AG04450 (cell line): ENCODE measurements at regions not wholly inside any gene's neighbourhood (a gene's known extent, or its start where the extent isn't known, plus 50 kb on each side); places are given as distances from the start of the nearest gene placed in this dataset.

Source experiments
- CTCF ChIA-PET: fragments of 300-600, 350-600 bp; formaldehyde crosslinking; extraction: SDS; loops from one replicate; lab custom pipeline; 2022; ENCODE audit warnings: antibody characterized with exemption, inconsistent platforms; lab: Charles Lee
- POLR2A ChIA-PET: fragments of 350-600 bp; formaldehyde crosslinking; extraction: SDS; loops from one replicate; lab custom pipeline; 2021; ENCODE audit warnings: antibody characterized with exemption, inconsistent platforms; lab: Yijun Ruan, JAX
- DNase-seq: peaks from one replicate; pipeline ENCODE4 v3.0.0-alpha.2; 2011; ENCODE audit warnings: low read depth, low spot score
- H3K27ac ChIP-seq: one replicate; pipeline ENCODE4 v1.5.1; 2012; ENCODE audit warnings: low read depth, low read length, control low read depth
- H3K27me3 ChIP-seq: one replicate; pipeline ENCODE4 v1.6.0; 2012; ENCODE audit warnings: low read length; ENCODE audit not compliant: control insufficient read depth, insufficient read depth
- H3K4me3 ChIP-seq: 2 replicates; pipeline ENCODE4 v1.5.1; 2011; ENCODE audit warnings: mild to moderate bottlenecking, low read depth, low read length, control low read depth
- H3K9me3 ChIP-seq: 2 replicates; pipeline ENCODE4 v1.5.1; 2012; ENCODE audit warnings: low read length; ENCODE audit not compliant: control insufficient read depth, insufficient read depth
- CTCF ChIP-seq: IDR thresholded peaks from 2 replicates; pipeline ENCODE4 v1.5.1; 2011; ENCODE audit warnings: low read depth, low read length, control low read depth, inconsistent platforms

GRCh38 chr2:64861452-64862397 is 127.5 kb upstream of the SLC1A4 start:
- no peak for DNase-seq
- Histone ChIP-seq H3K4me3 (no peak overlapping the region), H3K27ac (no peak overlapping the region), H3K27me3 (peaks cover 9% of the 10 kb centered on the region), H3K9me3 (peaks cover 11% of the 10 kb centered on the region)
- no peak for TF ChIP-seq CTCF
- ChIA-PET CTCF (interaction anchor here (0.5 to 4.9 kb wide), 4 partner anchors 208 to 531 kb away, joined by 3 to 27 read pairs (median 8); partner anchors contain the start of gene SERTAD2), POLR2A (no interaction called here)

DNA sequence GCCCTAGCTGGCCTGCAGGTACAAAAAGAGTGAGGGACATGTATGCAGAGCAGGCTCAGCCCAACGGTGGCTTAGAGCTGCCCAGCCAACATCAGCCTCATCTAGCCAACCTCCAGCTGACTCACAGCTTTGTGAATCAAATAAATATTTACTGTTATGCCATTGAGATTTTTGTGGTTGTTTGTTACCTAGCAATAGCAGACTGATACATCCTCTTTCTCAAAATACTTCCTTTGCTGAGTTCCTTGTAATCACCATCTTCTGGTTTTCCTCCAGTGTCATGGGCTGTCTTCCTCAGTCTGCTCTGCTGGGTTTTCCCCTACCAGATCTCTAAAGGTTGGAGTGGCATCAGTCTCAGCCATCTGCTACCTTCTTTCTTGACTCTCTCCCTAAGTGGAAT is 126.6 kb upstream of the SLC1A4 start:
- H3K27ac ChIP-seq, result no peak overlapping the region

DNA sequence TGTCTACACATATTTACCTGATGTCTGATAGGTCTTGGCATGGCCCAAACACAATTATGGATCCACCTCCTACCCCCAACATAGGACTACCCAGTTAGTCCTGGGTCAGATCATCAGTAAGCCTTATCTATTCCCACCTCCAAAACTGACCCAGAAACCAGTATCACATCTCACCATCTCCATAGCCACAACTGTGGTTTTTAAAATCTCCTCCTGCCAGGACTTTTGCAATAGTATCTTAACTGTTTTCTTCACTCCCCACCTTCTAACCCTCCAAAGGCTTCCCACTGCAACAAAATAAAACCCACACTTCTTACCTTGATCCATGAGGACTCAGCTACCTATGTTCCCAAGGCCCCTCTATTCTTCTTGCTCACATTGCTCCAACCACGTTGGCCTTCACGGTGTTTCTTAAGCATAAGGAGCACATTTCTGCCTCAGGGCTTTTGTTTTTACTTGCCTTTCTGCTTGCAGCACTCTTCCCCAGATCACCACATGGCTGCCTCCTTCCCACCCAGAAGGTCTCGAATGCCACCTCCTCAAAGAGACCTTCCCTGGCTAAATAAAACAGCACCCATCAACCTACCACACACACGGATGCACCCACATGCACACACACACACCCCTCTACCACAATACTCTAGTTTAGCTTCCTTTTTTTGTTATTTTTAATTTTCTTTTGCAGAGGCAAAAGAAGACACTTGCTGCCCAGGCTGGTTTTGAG is 125.9 kb upstream of the SLC1A4 start:
- ChIA-PET CTCF (interaction anchor here (0.6 to 2.3 kb wide), 5 partner anchors 112 to 533 kb away, joined by 3 to 16 read pairs (median 4); no protein-coding TSS in a partner anchor), POLR2A (interaction anchor here (1.1 to 1.7 kb wide), 2 partner anchors 56 to 209 kb away, joined by 3 to 16 read pairs; partner anchors contain the start of gene SERTAD2)
- Histone ChIP-seq H3K27me3 (peaks cover 18% of the 10 kb centered on the region), H3K27ac (no peak overlapping the region), H3K9me3 (peaks cover 11% of the 10 kb centered on the region), H3K4me3 (no peak overlapping the region)
- TF ChIP-seq CTCF, result no peak
- DNase-seq, result no peak

More for the DNA sequence above, 126.6 kb upstream of the SLC1A4 start:
- TF ChIP-seq CTCF, result no peak
- Histone ChIP-seq H3K9me3 (peaks cover 11% of the 10 kb centered on the region), H3K27me3 (peaks cover 12% of the 10 kb centered on the region), H3K4me3 (no peak overlapping the region)
- DNase-seq, result no peak
- ChIA-PET POLR2A (interaction anchor here (1.1 kb wide), 1 partner anchor 55 kb away, joined by 3 read pairs; no protein-coding TSS in a partner anchor), CTCF (interaction anchor here (0.6 to 4.9 kb wide), 5 partner anchors 112 to 532 kb away, joined by 3 to 27 read pairs (median 10); no protein-coding TSS in a partner anchor)

GRCh38 chr2:64865073-64865830 is 123.9 kb upstream of the SLC1A4 start:
- Histone ChIP-seq H3K27me3 (peaks cover 38% of the 10 kb centered on the region), H3K4me3 (peak overlapping the region; percentile 57), H3K9me3 (peaks cover 10% of the 10 kb centered on the region), H3K27ac (no peak overlapping the region)
- ChIA-PET CTCF (interaction anchor here (0.8 to 2.3 kb wide), 4 partner anchors 8 to 278 kb away, joined by 3 to 16 read pairs (median 4); no protein-coding TSS in a partner anchor), POLR2A (interaction anchor here (0.7 to 1.7 kb wide), 4 partner anchors 73 to 221 kb away, joined by 6 to 16 read pairs (median 6); partner anchors contain the start of gene SERTAD2)
- peak; percentile 53 for TF ChIP-seq CTCF
- no peak for DNase-seq
